ENCODE measurements at regions not wholly inside any gene's neighbourhood (a gene's known extent, or its start where the extent isn't known, plus 50 kb on each side); places are given as distances from the start of the nearest gene placed in this dataset.

- ChIA-PET POLR2A (no interaction called here), CTCF (no interaction called here)
- Histone ChIP-seq H3K27me3 (ENCODE audit: control insufficient read depth, insufficient read depth, low read length) (no peaks in the 10 kb centered on the region), H3K4me3 (ENCODE audit: low read depth, low read length) (no peak overlapping the region), H3K36me3 (ENCODE audit: control insufficient read depth, insufficient read depth, low read length) (no peaks in the 10 kb centered on the region)
- no peak for TF ChIP-seq CTCF (IDR thresholded peaks at IDR 0.05; ENCODE audit: insufficient read depth, low read depth, low read length)
- no peak for DNase-seq (ENCODE audit: low read depth)
These were observed 56.8 kb downstream of the IZUMO3 start for GRCh38 chr9:24488896-24489295.

GRCh38 chr9:24487946-24488345, 57.8 kb downstream of the IZUMO3 start:
- H3K36me3 ChIP-seq (ENCODE audit: control insufficient read depth, insufficient read depth, low read length) = no peaks in the 10 kb centered on the region
- no peaks in the 10 kb centered on the region for H3K27me3 ChIP-seq (ENCODE audit: control insufficient read depth, insufficient read depth, low read length)
- no peak for TF ChIP-seq CTCF (IDR thresholded peaks at IDR 0.05; ENCODE audit: insufficient read depth, low read depth, low read length)
- H3K4me3 ChIP-seq (ENCODE audit: low read depth, low read length) = no peak overlapping the region
- ChIA-PET CTCF (no interaction called here), POLR2A (no interaction called here)
- DNase-seq (ENCODE audit: low read depth) = no peak

- TF ChIP-seq CTCF (IDR thresholded peaks at IDR 0.05; ENCODE audit: insufficient read depth, low read depth, low read length) = no peak
- DNase-seq (ENCODE audit: low read depth) = no peak
- Histone ChIP-seq H3K36me3 (ENCODE audit: control insufficient read depth, insufficient read depth, low read length) (no peaks in the 10 kb centered on the region), H3K4me3 (ENCODE audit: low read depth, low read length) (no peak overlapping the region), H3K27me3 (ENCODE audit: control insufficient read depth, insufficient read depth, low read length) (no peaks in the 10 kb centered on the region)
- CTCF ChIA-PET = interaction anchor here (0.6 kb wide), 1 partner anchor 76 kb away, joined by 3 read pairs; no protein-coding TSS in a partner anchor
- POLR2A ChIA-PET = no interaction called here
These were observed 58.3 kb downstream of the IZUMO3 start for GRCh38 chr9:24487250-24487861.

- Histone ChIP-seq H3K27me3 (ENCODE audit: control insufficient read depth, insufficient read depth, low read length) (no peaks in the 10 kb centered on the region), H3K4me3 (ENCODE audit: low read depth, low read length) (no peak overlapping the region), H3K36me3 (ENCODE audit: control insufficient read depth, insufficient read depth, low read length) (no peaks in the 10 kb centered on the region)
- CTCF ChIA-PET = no interaction called here
- no peak for TF ChIP-seq CTCF (IDR thresholded peaks at IDR 0.05; ENCODE audit: insufficient read depth, low read depth, low read length)
- POLR2A ChIA-PET = no interaction called here
- no peak for DNase-seq (ENCODE audit: low read depth)
These were observed 66.2 kb downstream of the IZUMO3 start for GRCh38 chr9:24479361-24480059.

- H3K36me3 ChIP-seq (ENCODE audit: control insufficient read depth, insufficient read depth, low read length) = no peaks in the 10 kb centered on the region
- ChIA-PET POLR2A (no interaction called here), CTCF (no interaction called here)
- no peak overlapping the region for H3K4me3 ChIP-seq (ENCODE audit: low read depth, low read length)
- DNase-seq (ENCODE audit: low read depth) = no peak
- H3K27me3 ChIP-seq (ENCODE audit: control insufficient read depth, insufficient read depth, low read length) = no peaks in the 10 kb centered on the region
- TF ChIP-seq CTCF (IDR thresholded peaks at IDR 0.05; ENCODE audit: insufficient read depth, low read depth, low read length) = no peak
These were observed 81.3 kb downstream of the IZUMO3 start for GRCh38 chr9:24464319-24464951.

Data from BJ (cell line).